WTC11 (cell line): ENCODE measurements at regions not wholly inside any gene's neighbourhood (a gene's known extent, or its start where the extent isn't known, plus 50 kb on each side); places are given as distances from the start of the nearest gene placed in this dataset.

ENCODE experiments used
- ATAC-seq: fragments of 200-7000 bp; cut with Tn5 transposase; 2 replicates; pipeline ENCODE4 v1.10.0; 2021; ENCODE audit warnings: mild to moderate bottlenecking, moderate library complexity
- CTCF ChIA-PET: fragments of 300-600 bp; sonication (Branson Sonifier 250); formaldehyde crosslinking; loops from one replicate; lab custom pipeline; 2021; ENCODE audit warnings: antibody characterized with exemption; lab: Charles Lee
- POLR2A ChIA-PET: fragments of 350-600 bp; sonication (Branson Sonifier 250); formaldehyde crosslinking; loops from one replicate; lab custom pipeline; 2021; ENCODE audit warnings: antibody characterized with exemption; lab: Charles Lee
- DNase-seq: peaks from one replicate; pipeline ENCODE4 v3.0.0; 2021; ENCODE audit warnings: low spot score
- H3K27ac Mint-ChIP-seq: 2 replicates; pipeline ENCODE4 v1.8.0; 2021; ENCODE audit warnings: mixed read lengths
- H3K27me3 Mint-ChIP-seq: 2 replicates; pipeline ENCODE4 v1.8.0; 2021; ENCODE audit warnings: low read depth, mild to moderate bottlenecking, moderate library complexity, mixed read lengths
- H3K36me3 Mint-ChIP-seq: 2 replicates; pipeline ENCODE4 v1.8.0; 2021; ENCODE audit warnings: mixed read lengths
- H3K4me1 Mint-ChIP-seq: 2 replicates; pipeline ENCODE4 v1.8.0; 2022; ENCODE audit warnings: mixed read lengths
- H3K4me3 Mint-ChIP-seq: 2 replicates; pipeline ENCODE4 v1.8.0; 2021; ENCODE audit warnings: mild to moderate bottlenecking, moderate library complexity, mixed read lengths
- H3K9me3 Mint-ChIP-seq: 2 replicates; pipeline ENCODE4 v1.8.0; 2021; ENCODE audit warnings: mixed read lengths
- ATF2 ChIP-seq: sonication (generic); formaldehyde crosslinking; IDR thresholded peaks from 2 replicates; pipeline ENCODE4 v1.8.1; 2022; ENCODE audit warnings: low read depth, missing genetic modification reagents, borderline replicate concordance
- ATF6 ChIP-seq: sonication (generic); formaldehyde crosslinking; IDR thresholded peaks from 2 replicates; pipeline ENCODE4 v1.8.1; 2023; ENCODE audit warnings: mild to moderate bottlenecking, missing genetic modification reagents
- FOXP4 ChIP-seq: sonication (generic); formaldehyde crosslinking; IDR thresholded peaks from 2 replicates; pipeline ENCODE4 v1.8.0; 2022; ENCODE audit warnings: mild to moderate bottlenecking, missing genetic modification reagents
- HMGXB4 ChIP-seq: sonication (generic); formaldehyde crosslinking; IDR thresholded peaks from 2 replicates; pipeline ENCODE4 v1.8.1; 2023; ENCODE audit warnings: mild to moderate bottlenecking, moderate library complexity, missing genetic modification reagents
- IRF1 ChIP-seq: sonication (generic); formaldehyde crosslinking; IDR thresholded peaks from 2 replicates; pipeline ENCODE4 v1.8.0; 2023; ENCODE audit warnings: missing genetic modification reagents
- JAZF1 ChIP-seq: fragments of 250-450 bp; sonication (Bioruptor Pico); IDR thresholded peaks from 2 replicates; pipeline ENCODE4 v1.9.0; 2021; ENCODE audit warnings: moderate library complexity, mild to moderate bottlenecking, inconsistent platforms
- RORB ChIP-seq: fragments of 250-450 bp; sonication (Bioruptor Pico); IDR thresholded peaks from 2 replicates; pipeline ENCODE4 v1.9.0; 2021; ENCODE audit warnings: mild to moderate bottlenecking
- SMAD3 ChIP-seq: sonication (generic); formaldehyde crosslinking; IDR thresholded peaks from 2 replicates; pipeline ENCODE4 v1.8.0; 2022; ENCODE audit warnings: missing genetic modification reagents, mild to moderate bottlenecking, borderline replicate concordance
- SMAD4 ChIP-seq: sonication (generic); formaldehyde crosslinking; IDR thresholded peaks from 2 replicates; pipeline ENCODE4 v1.8.0; 2022; ENCODE audit warnings: mild to moderate bottlenecking, missing genetic modification reagents
- SP1 ChIP-seq: sonication (generic); formaldehyde crosslinking; conservative IDR thresholded peaks from 2 replicates; pipeline ENCODE4 v1.8.1; 2022; ENCODE audit warnings: missing genetic modification reagents
- TF ChIP-seq, protein P1 (sequence below): sonication (generic); formaldehyde crosslinking; IDR thresholded peaks from 2 replicates; pipeline ENCODE4 v1.8.1; 2022; ENCODE audit warnings: mild to moderate bottlenecking, missing genetic modification reagents, moderate library complexity, borderline replicate concordance
- TF ChIP-seq, protein P2 (sequence below): sonication (generic); formaldehyde crosslinking; conservative IDR thresholded peaks from 2 replicates; pipeline ENCODE4 v1.8.1; 2022; ENCODE audit warnings: mild to moderate bottlenecking, missing genetic modification reagents
- TF ChIP-seq, protein P3 (sequence below): sonication (generic); formaldehyde crosslinking; IDR thresholded peaks from 2 replicates; pipeline ENCODE4 v1.8.1; 2022; ENCODE audit warnings: mild to moderate bottlenecking, moderate library complexity, missing genetic modification reagents
- TF ChIP-seq, protein P4 (sequence below): fragments of 250-450 bp; sonication (Bioruptor Pico); IDR thresholded peaks from 2 replicates; pipeline ENCODE4 v1.9.0; 2021; ENCODE audit warnings: mild to moderate bottlenecking, borderline replicate concordance
- TF ChIP-seq, protein P5 (sequence below): sonication (generic); formaldehyde crosslinking; IDR thresholded peaks from 2 replicates; pipeline ENCODE4 v1.8.1; 2022; ENCODE audit warnings: missing genetic modification reagents, borderline replicate concordance

- TF ChIP-seq, protein P1, sequence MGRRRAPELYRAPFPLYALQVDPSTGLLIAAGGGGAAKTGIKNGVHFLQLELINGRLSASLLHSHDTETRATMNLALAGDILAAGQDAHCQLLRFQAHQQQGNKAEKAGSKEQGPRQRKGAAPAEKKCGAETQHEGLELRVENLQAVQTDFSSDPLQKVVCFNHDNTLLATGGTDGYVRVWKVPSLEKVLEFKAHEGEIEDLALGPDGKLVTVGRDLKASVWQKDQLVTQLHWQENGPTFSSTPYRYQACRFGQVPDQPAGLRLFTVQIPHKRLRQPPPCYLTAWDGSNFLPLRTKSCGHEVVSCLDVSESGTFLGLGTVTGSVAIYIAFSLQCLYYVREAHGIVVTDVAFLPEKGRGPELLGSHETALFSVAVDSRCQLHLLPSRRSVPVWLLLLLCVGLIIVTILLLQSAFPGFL (CRISPR knock-in tag) = no peak
- TF ChIP-seq IRF1 (CRISPR knock-in tag) (no peak), FOXP4 (CRISPR knock-in tag) (no peak), RORB (CRISPR knock-in tag) (no peak), SMAD4 (no peak), HMGXB4 (no peak), ATF6 (CRISPR knock-in tag) (no peak)
- TF ChIP-seq, protein P2, sequence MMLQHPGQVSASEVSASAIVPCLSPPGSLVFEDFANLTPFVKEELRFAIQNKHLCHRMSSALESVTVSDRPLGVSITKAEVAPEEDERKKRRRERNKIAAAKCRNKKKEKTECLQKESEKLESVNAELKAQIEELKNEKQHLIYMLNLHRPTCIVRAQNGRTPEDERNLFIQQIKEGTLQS (CRISPR knock-in tag) = no peak
- TF ChIP-seq, protein P3, sequence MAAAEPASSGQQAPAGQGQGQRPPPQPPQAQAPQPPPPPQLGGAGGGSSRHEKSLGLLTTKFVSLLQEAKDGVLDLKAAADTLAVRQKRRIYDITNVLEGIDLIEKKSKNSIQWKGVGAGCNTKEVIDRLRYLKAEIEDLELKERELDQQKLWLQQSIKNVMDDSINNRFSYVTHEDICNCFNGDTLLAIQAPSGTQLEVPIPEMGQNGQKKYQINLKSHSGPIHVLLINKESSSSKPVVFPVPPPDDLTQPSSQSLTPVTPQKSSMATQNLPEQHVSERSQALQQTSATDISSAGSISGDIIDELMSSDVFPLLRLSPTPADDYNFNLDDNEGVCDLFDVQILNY (CRISPR knock-in tag) = no peak
- Mint-ChIP-seq H3K4me3 (no peak overlapping the region), H3K27ac (no peak overlapping the region), H3K27me3 (no peaks in the 10 kb centered on the region), H3K4me1 (no peaks in the 10 kb centered on the region), H3K36me3 (no peaks in the 10 kb centered on the region), H3K9me3 (no peaks in the 10 kb centered on the region)
- no peak for DNase-seq
- ChIA-PET POLR2A (no interaction called here), CTCF (no interaction called here)
- no peak for ATAC-seq
Measured at GRCh38 chr20:7137395-7138151, 370.1 kb downstream of the BMP2 start.

DNA sequence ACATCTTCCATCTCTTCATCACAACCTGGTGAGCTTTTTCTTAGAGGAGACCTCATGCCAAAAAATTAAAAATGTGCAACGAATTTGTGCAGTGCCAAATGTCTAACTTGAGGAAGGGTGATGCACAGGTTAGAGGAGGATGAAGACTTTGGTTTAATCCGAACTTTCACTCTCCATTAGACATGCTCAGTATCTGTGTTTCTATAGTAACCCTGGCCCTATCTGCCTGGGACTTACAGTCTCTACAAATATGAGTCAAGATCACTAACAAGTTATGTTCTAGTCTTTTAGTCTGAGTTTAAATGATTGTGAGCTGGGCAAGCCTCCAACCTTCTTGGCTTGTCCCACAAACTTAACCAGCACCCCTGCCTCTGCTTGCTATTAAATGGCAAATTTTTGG, 377.0 kb downstream of the BMP2 start:
- CTCF ChIA-PET = no interaction called here
- Mint-ChIP-seq H3K4me1 (no peaks in the 10 kb centered on the region), H3K27ac (no peak overlapping the region), H3K4me3 (no peak overlapping the region), H3K9me3 (no peaks in the 10 kb centered on the region), H3K36me3 (no peaks in the 10 kb centered on the region), H3K27me3 (no peaks in the 10 kb centered on the region)
- ATAC-seq = no peak
- DNase-seq = no peak
- POLR2A ChIA-PET = interaction anchor here (0.6 kb wide), 1 partner anchor 559 kb away, joined by 4 read pairs; no protein-coding TSS in a partner anchor
- TF ChIP-seq, protein P4, sequence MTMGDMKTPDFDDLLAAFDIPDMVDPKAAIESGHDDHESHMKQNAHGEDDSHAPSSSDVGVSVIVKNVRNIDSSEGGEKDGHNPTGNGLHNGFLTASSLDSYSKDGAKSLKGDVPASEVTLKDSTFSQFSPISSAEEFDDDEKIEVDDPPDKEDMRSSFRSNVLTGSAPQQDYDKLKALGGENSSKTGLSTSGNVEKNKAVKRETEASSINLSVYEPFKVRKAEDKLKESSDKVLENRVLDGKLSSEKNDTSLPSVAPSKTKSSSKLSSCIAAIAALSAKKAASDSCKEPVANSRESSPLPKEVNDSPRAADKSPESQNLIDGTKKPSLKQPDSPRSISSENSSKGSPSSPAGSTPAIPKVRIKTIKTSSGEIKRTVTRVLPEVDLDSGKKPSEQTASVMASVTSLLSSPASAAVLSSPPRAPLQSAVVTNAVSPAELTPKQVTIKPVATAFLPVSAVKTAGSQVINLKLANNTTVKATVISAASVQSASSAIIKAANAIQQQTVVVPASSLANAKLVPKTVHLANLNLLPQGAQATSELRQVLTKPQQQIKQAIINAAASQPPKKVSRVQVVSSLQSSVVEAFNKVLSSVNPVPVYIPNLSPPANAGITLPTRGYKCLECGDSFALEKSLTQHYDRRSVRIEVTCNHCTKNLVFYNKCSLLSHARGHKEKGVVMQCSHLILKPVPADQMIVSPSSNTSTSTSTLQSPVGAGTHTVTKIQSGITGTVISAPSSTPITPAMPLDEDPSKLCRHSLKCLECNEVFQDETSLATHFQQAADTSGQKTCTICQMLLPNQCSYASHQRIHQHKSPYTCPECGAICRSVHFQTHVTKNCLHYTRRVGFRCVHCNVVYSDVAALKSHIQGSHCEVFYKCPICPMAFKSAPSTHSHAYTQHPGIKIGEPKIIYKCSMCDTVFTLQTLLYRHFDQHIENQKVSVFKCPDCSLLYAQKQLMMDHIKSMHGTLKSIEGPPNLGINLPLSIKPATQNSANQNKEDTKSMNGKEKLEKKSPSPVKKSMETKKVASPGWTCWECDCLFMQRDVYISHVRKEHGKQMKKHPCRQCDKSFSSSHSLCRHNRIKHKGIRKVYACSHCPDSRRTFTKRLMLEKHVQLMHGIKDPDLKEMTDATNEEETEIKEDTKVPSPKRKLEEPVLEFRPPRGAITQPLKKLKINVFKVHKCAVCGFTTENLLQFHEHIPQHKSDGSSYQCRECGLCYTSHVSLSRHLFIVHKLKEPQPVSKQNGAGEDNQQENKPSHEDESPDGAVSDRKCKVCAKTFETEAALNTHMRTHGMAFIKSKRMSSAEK (CRISPR knock-in tag) = no peak
- TF ChIP-seq, protein P5, sequence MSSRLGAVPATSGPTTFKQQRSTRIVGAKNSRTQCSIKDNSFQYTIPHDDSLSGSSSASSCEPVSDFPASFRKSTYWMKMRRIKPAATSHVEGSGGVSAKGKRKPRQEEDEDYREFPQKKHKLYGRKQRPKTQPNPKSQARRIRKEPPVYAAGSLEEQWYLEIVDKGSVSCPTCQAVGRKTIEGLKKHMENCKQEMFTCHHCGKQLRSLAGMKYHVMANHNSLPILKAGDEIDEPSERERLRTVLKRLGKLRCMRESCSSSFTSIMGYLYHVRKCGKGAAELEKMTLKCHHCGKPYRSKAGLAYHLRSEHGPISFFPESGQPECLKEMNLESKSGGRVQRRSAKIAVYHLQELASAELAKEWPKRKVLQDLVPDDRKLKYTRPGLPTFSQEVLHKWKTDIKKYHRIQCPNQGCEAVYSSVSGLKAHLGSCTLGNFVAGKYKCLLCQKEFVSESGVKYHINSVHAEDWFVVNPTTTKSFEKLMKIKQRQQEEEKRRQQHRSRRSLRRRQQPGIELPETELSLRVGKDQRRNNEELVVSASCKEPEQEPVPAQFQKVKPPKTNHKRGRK (CRISPR knock-in tag) = no peak
- TF ChIP-seq JAZF1 (CRISPR knock-in tag) = no peak
- TF ChIP-seq ATF2 (CRISPR knock-in tag) = no peak
- TF ChIP-seq SMAD3 = no peak
- TF ChIP-seq SP1 = no peak
